ENCODE measurements at regions not wholly inside any gene's neighbourhood (a gene's known extent, or its start where the extent isn't known, plus 50 kb on each side); places are given as distances from the start of the nearest gene placed in this dataset.

DNA sequence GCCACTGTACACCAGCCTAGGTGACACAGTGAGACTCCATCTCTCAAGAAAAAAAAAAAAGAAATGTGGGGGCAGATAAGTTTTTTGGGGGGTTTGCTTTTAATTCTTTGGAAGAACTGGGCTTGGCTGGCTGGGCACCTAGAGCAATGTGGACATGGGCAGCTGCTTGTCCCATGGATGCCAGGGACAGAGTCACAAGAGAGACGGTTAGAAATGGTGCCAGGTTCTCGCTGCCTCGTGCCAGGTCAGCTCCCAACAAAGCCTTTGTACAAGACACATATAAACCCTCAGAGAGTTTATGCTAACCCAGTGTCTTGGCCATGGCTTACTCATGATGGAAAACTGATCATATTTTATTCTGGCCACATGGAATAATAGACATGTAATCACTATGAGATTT is 76.2 kb upstream of the ESR1 start:
- no peaks in the 10 kb centered on the region for H4K20me1 ChIP-seq (ENCODE audit: insufficient read depth, low read length, poor library complexity, severe bottlenecking)
- no peaks in the 10 kb centered on the region for H3K79me2 ChIP-seq (ENCODE audit: insufficient read depth, low read length)
- H3K9me2 ChIP-seq (replicated peaks; ENCODE audit: low read depth, low read length), result no peaks in the 10 kb centered on the region
- no peak overlapping the region for H3K9ac ChIP-seq (ENCODE audit: low read depth, low read length, poor library complexity, severe bottlenecking)
- H3K4me3 ChIP-seq (ENCODE audit: low read length, poor library complexity, severe bottlenecking), result no peak overlapping the region
- no peak overlapping the region for H2AFZ ChIP-seq (ENCODE audit: low read length)
- H3K9me3 ChIP-seq (ENCODE audit: insufficient read depth, low read depth, low read length), result 0 out of 2 replicates have a peak, but pooled peaks cover 4% of the 10 kb centered on the region
- H3F3A ChIP-seq (ENCODE audit: low read depth), result no peaks in the 10 kb centered on the region
- peaks cover 13% of the 10 kb centered on the region for H3K4me1 ChIP-seq (ENCODE audit: insufficient read depth, low read length, poor library complexity, severe bottlenecking)
- H3K4me2 ChIP-seq (ENCODE audit: low read depth, low read length, poor library complexity, severe bottlenecking), result no peak overlapping the region
- no peaks in the 10 kb centered on the region for H3K27me3 ChIP-seq (ENCODE audit: insufficient read depth, low read length, poor library complexity, severe bottlenecking)
- TF ChIP-seq, protein P1, sequence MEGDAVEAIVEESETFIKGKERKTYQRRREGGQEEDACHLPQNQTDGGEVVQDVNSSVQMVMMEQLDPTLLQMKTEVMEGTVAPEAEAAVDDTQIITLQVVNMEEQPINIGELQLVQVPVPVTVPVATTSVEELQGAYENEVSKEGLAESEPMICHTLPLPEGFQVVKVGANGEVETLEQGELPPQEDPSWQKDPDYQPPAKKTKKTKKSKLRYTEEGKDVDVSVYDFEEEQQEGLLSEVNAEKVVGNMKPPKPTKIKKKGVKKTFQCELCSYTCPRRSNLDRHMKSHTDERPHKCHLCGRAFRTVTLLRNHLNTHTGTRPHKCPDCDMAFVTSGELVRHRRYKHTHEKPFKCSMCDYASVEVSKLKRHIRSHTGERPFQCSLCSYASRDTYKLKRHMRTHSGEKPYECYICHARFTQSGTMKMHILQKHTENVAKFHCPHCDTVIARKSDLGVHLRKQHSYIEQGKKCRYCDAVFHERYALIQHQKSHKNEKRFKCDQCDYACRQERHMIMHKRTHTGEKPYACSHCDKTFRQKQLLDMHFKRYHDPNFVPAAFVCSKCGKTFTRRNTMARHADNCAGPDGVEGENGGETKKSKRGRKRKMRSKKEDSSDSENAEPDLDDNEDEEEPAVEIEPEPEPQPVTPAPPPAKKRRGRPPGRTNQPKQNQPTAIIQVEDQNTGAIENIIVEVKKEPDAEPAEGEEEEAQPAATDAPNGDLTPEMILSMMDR (conservative IDR thresholded peaks at IDR 0.05; ENCODE audit: low read length), result no peak
- no peak for TF ChIP-seq EZH2phosphoT487 (IDR thresholded peaks at IDR 0.05; ENCODE audit: borderline replicate concordance)
- no peaks in the 10 kb centered on the region for H3K36me3 ChIP-seq (ENCODE audit: insufficient read depth, low read length)

DNA sequence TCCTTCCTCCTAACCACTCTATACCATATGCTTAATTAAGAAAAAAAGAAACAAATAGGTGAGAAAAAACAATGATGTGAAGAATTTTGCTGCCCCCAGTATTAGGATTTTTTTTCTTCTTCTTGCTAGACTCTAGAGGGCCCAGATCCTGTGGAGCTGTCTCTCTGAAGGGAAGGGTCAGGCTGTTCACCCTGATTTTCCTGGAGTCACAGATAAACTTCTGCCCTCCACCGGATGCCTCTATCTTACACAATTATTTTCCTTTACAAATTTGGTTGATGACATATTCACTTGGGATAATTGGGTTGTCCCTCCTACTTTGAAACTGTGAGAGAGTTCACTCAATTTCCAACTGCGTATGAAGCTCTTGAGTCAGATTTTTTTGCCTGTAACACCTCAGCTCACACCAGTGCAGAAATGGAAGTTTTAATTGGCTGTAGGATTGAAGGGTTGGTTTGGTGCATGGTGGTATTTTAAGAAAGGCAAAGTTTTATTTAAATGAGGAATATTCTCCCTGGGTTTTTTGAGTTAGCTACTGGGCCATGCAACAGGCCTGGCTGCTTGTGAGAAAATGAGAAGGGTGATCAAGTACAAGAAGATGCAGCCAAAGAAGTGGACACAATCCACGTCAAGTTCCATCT is 73.7 kb upstream of the ESR1 start:
- Histone ChIP-seq H2AFZ (ENCODE audit: low read length) (no peak overlapping the region), H3K4me2 (ENCODE audit: low read depth, low read length, poor library complexity, severe bottlenecking) (no peak overlapping the region), H3K9ac (ENCODE audit: low read depth, low read length, poor library complexity, severe bottlenecking) (no peak overlapping the region), H3K4me3 (ENCODE audit: low read length, poor library complexity, severe bottlenecking) (no peak overlapping the region), H3K27me3 (ENCODE audit: insufficient read depth, low read length, poor library complexity, severe bottlenecking) (no peaks in the 10 kb centered on the region), H3K79me2 (ENCODE audit: insufficient read depth, low read length) (no peaks in the 10 kb centered on the region), H3K9me3 (ENCODE audit: insufficient read depth, low read depth, low read length) (0 out of 2 replicates have a peak, but pooled peaks cover 4% of the 10 kb centered on the region), H3F3A (ENCODE audit: low read depth) (no peaks in the 10 kb centered on the region), H4K20me1 (ENCODE audit: insufficient read depth, low read length, poor library complexity, severe bottlenecking) (no peaks in the 10 kb centered on the region), H3K9me2 (replicated peaks; ENCODE audit: low read depth, low read length) (no peaks in the 10 kb centered on the region), H3K4me1 (ENCODE audit: insufficient read depth, low read length, poor library complexity, severe bottlenecking) (peaks cover 6% of the 10 kb centered on the region), H3K36me3 (ENCODE audit: insufficient read depth, low read length) (no peaks in the 10 kb centered on the region)
- TF ChIP-seq, protein P1 (conservative IDR thresholded peaks at IDR 0.05; ENCODE audit: low read length), result no peak
- TF ChIP-seq EZH2phosphoT487 (IDR thresholded peaks at IDR 0.05; ENCODE audit: borderline replicate concordance), result no peak

GRCh38 chr6:151738267-151738666 is 69.2 kb upstream of the ESR1 start:
- no peak overlapping the region for H2AFZ ChIP-seq (ENCODE audit: low read length)
- no peak overlapping the region for H3K9ac ChIP-seq (ENCODE audit: low read depth, low read length, poor library complexity, severe bottlenecking)
- no peaks in the 10 kb centered on the region for H4K20me1 ChIP-seq (ENCODE audit: insufficient read depth, low read length, poor library complexity, severe bottlenecking)

More at GRCh38 chr6:151738267-151738666, 69.2 kb upstream of the ESR1 start:
- Histone ChIP-seq H3K27me3 (ENCODE audit: insufficient read depth, low read length, poor library complexity, severe bottlenecking) (no peaks in the 10 kb centered on the region), H3K4me3 (ENCODE audit: low read length, poor library complexity, severe bottlenecking) (no peak overlapping the region), H3K9me3 (ENCODE audit: insufficient read depth, low read depth, low read length) (no peaks in the 10 kb centered on the region), H3K36me3 (ENCODE audit: insufficient read depth, low read length) (no peaks in the 10 kb centered on the region), H3F3A (ENCODE audit: low read depth) (no peaks in the 10 kb centered on the region), H3K9me2 (replicated peaks; ENCODE audit: low read depth, low read length) (no peaks in the 10 kb centered on the region), H3K4me1 (ENCODE audit: insufficient read depth, low read length, poor library complexity, severe bottlenecking) (no peaks in the 10 kb centered on the region), H3K79me2 (ENCODE audit: insufficient read depth, low read length) (no peaks in the 10 kb centered on the region), H3K4me2 (ENCODE audit: low read depth, low read length, poor library complexity, severe bottlenecking) (no peak overlapping the region)
- TF ChIP-seq EZH2phosphoT487 (IDR thresholded peaks at IDR 0.05; ENCODE audit: borderline replicate concordance), result no peak
- TF ChIP-seq, protein P1 (conservative IDR thresholded peaks at IDR 0.05; ENCODE audit: low read length), result no peak

Data from Loucy (cell line).